HL-60/S4 (cell line): ENCODE measurements at regions not wholly inside any gene's neighbourhood (a gene's known extent, or its start where the extent isn't known, plus 50 kb on each side); places are given as distances from the start of the nearest gene placed in this dataset.
"Not testable (repeated sequence)": the region's sequence is repeated elsewhere in the genome, so short reads cannot be mapped to it uniquely, and the experiment has no call there.

Experiments
- in situ Hi-C: fragments of 300-500 bp; cut with MboI; formaldehyde crosslinking; loops from 2 replicates; pipeline ENCODE4 v1.14.3; 2022; ENCODE audit warnings: low sequenced_read_pairs

DNA sequence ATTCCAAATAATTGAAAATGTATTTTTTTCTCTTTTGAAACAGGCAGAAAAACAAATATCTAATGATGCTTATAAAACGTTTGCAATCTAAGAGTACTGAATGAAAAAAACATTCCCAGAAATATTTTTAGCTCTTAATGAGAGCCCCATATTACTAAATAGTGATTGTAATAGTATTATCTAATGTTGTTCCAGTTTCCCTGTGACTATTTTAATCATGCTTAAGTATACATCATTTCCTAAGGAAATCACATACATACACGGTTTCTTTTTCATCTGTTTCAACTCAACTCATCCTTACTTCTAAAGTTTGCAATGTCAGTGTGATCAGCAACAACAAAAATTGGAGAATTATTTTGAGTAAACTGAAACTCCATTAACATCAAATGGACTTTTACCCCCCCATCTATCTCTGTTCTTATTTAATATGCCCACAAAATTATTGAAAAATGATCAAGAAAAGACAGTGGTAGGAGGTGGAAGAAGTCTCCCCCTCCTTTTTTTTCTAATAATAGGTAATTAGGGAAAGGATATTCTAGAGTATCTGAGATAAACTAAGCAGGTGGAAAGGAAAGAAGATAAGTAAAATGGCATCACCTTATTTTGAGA, 530.1 kb upstream of the ATP2B1 start:
- in situ Hi-C loops, result no loop called here

DNA sequence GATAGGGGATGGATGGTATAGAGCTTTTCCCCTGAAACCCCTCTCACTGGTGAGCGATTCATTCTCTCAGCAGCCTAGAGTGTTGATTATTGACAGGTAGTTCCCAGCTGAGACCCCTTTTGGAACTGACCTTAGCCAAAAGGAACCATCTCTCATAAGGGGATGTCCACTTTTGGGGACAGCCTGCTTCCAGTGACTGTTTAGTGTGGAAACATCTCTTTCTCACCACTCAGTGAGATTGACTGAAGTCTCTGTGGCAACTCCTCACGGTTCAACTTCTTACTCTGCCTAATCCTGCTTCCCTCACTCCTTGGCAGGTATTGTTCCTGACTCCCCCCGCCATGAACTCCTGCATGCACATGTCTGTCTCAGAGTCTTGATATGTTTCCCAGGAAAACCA, 529.2 kb upstream of the ATP2B1 start:
- in situ Hi-C loops, result no loop called here

DNA sequence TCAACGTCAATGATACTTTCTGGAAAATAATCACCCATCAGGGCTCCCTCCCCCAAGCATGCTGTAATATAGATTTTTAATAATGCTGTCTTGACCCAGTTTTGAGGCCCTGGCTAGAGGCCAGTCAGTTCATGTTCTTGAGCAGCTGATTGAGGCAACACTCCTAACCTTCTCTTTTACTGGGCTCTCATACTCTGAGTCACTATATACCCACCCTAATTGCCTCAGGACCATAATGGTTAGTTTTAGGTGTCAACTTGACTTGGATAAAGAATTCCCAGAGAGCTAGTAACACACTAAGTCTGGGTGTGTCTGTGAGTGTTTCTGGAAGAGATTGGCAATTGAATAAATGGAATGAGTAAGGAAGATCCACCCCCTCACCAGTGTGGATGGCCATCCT, 527.0 kb upstream of the ATP2B1 start:
- in situ Hi-C loops, result no loop called here

DNA sequence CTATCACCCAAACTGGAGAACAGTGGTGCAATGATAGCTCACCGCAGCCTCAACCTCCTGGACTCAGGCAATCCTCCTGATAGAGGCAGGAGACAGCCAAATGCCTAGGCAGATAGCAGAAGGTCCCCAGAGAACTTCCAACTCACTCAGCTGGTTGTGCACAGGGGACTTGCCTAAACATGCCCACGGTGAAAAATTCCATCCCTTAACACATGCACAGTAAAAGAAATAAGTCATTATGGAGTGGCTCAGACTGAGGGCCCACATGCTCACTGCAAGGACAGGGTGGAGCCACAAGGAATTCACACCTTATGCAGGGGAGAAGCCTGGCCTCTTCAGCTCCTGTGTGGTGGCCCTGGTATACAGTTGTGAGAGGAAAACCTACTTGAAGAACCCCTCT, 525.8 kb upstream of the ATP2B1 start:
- in situ Hi-C loops, result no loop called here

DNA sequence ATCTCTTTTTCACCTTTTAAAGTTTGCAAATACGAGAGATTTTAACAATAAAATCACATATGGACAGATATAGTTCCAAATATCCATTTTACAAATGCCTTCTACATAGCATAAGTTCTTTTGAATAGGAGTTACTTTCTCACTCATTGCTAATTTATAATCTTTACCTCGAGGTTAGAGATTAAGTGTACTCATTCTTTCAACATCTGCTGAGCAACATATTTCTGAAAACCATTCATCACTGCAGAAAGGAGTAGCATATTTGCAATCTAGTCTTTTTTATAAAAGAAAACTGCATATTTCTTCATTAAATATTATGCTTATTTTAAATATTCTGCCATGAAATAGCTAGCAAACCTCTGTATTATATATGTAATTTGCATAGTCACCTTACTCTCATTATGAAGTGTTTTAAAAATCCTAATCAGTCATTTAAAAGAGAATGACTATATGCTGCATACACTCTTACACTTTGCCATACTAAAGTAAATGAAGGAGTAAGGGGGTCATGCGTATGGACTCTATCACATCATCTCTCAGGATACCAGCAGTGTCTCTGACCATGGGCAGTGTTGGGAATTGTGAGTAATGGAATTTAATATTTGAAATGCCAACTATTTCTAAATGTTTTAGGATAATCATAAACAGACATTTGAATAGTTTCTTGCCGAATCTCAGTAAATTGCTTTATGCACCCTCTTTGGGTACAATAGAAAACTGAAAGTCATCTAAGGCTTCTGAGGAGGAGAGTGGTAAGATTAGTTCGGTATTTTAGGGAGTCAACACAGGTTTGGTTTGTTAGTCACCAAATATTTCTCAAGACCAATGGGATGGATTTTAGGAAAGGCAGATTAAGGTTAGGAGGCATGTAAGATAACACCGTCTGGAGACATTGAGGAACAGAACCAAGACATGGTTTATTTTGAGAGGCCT, 524.8 kb upstream of the ATP2B1 start:
- in situ Hi-C loops, result no loop called here

DNA sequence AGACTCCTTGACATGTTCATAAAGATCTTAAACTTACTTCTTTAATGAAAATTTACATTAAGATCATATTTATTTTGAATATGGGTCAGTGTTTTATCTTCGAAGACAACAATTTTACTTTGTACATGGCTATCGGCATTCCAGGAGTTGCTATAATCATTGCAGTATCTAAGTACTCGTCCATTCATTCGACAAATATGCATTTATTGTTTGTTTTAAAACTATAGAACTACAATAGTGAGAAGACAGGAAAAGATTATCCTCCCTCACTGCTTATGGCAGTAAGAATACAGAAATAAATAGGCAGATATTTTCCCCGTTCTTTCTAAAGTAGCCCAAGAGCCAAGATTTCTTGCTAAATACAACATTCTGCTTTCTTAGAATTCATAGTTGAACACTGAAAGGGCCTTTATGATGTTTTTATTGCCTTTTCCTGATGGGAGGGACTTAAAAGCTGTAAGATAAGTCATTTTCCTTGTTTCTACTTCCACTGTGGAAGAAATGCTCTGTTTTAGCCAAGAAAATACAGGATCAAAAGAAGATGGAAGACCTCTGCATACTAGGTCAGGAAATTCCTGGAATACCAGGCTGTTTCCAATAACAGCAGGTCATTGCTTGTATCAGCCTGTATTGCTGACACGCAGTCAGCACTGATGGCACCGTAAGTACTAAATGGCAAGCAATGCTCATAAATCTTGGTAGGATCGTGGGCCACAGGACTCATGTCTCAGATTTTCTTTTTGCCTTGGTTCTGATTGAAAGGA, 521.0 kb upstream of the ATP2B1 start:
- in situ Hi-C loops, result no loop called here

DNA sequence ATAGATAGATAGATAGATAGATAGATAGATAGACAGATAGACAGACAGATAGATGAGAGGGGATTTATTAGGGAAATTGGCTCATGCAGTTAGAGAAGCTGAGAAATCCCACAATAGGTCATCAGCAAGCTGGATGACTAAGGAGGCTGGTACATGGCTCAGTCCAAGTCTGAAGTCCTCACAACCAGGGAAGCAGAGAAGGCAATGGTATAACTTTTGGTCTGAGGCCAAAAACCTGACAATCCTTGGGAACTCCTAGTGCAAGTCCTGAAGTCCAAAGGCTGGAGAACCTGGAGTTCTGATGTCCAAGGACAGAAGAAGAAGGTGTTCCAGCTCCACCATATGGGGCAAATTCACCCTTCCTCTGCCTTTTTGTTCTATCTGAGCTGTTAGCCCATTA, 517.6 kb upstream of the ATP2B1 start:
- in situ Hi-C loops, result no loop called here

DNA sequence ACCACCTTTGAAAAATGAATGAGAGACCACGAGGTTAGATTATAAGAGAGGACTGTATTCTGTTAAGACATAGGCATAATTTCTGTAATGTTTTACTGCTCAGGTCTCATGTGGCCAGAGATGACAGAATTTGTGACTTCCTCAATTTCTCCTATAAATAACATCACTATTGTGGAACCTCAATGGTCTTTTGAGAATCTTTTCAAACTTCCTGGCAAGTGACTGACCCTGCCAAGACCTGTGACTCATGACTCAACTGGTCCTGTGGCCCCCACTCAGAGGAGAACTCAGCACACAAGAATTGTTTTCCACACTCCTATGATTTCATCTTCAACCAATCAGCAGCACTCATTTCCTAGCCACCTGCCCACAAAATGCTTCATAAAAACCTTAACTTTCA, 508.2 kb upstream of the ATP2B1 start:
- in situ Hi-C loops, result no loop called here

DNA sequence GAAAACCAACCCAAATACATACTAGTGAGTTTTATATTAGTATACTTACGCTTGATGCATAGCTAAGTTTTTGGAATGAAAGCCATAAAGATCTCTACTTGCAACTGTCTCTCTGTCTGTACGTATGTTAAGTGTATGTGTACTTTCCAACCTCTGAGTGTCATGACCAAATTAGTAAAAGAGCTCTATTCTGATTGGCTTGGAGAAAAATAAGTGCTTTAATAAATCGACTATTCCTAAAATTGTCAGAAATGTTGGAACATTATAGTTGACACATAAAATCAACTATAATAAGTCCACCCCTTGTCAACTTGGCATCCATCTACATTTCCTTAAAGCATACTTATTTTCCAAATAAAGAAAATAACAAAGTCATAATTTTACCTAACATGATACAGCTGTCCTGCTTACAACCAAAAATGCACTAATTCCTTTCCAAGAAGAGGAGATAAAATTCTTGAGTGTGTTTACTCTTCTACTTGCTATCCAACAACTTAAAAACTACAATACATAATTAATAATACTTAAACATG, 507.4 kb upstream of the ATP2B1 start:
- in situ Hi-C loops, result no loop called here

DNA sequence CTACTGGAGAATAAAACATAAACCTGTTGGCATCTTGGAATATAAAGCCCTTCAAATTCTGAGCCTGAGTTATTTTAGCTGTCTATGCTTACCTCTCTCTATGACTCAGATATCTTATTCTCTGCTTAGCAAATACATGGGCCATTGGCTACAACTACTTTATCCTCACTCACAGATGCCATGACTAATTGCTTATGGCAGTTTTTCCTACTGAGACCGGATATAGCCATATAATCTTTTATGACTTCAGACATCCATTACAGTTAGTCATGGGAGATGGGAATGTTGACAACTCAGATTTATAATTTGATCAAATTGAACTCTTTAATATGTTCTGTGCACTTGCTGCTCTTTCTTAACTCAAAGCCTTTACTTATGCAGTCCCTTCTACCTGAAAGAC, 502.4 kb upstream of the ATP2B1 start:
- in situ Hi-C loops, result no loop called here

DNA sequence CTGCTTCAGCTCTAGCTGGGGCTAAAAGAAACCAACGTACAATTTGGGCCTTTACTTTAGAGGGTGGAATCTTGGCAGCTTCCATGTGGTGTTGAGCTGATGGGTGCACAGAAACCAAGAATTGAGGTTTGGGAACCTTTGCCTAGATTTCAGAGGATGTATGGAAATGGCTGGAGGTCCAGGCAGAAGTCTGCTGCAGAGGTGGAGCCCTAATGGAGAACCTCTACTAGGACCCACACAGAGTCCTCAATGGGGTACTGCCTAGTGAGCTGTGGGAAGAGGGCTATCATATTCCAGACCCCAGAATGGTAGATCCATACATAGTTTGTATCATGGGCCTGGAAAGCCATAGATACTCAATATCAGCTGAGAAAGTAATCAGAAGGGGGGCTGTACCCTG, 500.4 kb upstream of the ATP2B1 start:
- in situ Hi-C loops, result no loop called here

DNA sequence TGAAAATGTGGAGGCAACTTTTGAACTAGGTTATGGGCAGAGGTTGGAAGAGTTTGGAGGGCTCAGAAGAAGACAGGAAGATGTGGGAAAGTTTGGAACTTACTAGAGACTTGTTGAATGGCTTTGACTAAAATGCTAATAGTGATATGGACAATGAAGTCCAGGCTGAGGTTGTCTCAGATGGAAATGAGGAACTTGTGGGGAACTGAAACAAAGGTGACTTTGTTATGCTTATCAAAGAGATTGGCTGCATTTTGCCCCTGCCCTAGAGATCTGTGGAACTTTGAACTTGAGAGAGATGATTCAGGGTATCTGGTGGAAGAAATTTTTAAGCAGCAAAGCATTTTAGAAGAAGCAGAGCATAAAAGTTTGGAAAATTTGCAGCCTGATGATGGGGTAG, 499.7 kb upstream of the ATP2B1 start:
- in situ Hi-C loops, result not testable (repeated sequence)

DNA sequence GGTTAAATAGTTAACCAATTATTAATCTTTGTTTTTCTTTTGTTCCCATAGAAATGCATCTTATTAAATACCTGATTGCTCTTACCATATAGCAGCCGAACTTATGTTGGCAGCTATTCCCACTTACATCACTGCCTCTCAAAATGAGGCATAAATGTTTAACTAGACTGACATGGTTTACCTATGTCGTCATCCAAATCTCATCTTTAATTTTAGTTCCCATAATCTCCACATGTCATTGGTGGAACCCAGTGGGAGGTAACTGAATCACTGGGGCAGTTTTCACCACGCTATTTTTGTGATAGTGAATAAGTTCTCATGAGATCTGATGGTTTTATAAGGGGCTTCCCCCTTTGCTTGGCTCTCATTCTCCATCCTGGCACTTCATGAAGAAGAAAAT, 499.2 kb upstream of the ATP2B1 start:
- in situ Hi-C loops, result no loop called here

DNA sequence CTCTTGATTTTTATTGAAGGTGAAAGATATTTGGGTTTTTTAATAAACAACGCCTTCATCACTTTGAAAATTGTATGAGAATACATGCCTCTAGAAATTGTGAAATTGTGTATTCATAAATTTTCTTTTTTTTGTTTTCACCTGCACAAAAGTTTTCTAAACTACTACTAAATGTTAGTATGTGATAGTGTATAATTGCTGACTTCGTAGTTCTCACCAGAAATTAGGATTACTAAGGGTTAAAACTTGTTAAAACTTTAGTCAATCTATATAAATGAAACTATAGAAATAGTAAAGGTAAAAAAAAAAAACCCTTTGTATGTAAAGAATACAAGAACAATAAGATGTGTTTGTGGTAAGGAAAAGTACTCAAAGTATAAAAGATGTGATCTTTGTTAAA, 496.5 kb upstream of the ATP2B1 start:
- in situ Hi-C loops, result no loop called here

DNA sequence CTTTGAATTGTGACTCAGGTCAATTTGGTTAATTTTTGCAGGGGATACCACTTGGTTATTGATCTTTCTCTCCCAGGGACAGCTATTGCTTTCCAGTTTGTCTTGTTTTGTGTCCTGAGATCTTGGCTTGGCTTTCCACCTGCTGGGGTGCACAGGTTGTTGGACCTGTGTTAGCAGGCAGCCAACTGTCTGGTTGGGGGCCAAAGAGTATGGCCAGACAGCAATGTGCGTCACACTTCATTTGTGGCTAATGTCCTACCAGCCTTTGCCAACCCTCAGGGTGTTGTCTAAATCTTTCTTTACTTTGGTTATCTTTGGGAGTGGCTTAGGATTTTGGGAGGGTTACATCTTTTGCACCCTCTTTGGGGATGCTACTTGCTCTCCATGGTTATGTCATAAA, 494.9 kb upstream of the ATP2B1 start:
- in situ Hi-C loops, result no loop called here

DNA sequence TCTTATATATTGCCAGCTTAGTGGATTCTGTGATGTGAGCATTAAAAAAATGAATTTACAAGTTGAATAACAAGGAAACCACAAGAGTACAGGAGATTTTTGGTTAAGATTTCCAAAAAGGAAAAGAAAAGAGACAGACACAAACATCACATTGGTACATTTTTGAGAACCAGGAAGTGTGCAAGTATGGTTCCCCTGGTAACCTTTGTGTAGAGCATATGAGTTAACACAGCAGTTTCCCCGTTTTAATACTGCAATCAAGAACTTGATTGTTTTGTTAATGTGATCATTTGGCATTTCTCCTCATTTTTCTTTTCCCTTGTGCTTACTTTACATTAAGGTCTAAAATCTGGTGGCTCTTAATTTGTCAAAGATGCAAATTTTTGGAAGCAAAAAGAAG, 490.4 kb upstream of the ATP2B1 start:
- in situ Hi-C loops, result no loop called here

DNA sequence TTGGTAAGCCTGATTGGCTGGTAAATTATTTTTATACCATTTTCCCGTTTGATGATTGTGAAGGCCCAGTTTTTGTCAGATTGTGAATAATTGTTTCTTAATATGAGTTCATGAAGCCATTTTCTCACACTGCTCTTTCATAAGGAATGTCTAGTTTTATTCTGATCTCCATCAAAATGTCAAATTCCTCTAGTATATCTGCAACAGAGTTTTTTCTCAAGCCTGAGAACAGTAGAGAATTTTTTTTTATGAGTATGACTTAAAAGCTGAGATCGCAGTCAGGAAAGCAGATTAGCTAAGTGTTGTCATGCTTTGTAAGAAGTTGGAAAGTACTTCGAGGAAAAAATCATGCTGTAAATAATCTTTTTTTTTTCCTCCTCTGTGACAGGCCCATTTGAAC, 484.9 kb upstream of the ATP2B1 start:
- in situ Hi-C loops, result no loop called here

DNA sequence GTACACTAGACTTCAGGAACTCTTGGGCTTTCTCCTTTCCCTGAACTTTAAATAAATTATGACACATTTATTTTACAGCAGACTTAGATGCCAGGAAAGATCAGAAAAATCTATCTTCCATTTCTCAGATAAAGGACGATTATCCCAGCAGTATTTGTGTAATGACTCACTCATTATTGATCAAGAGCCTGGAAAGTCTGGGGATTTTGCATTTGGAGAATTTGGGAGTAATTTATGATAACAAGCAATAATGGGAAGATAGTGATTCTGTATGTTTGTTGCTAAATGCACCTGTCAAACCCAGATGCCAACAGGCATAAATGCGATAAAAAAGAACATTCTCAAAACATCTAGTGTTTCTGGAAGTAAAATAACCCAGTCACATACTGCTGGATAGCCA, 480.2 kb upstream of the ATP2B1 start:
- in situ Hi-C loops, result no loop called here

DNA sequence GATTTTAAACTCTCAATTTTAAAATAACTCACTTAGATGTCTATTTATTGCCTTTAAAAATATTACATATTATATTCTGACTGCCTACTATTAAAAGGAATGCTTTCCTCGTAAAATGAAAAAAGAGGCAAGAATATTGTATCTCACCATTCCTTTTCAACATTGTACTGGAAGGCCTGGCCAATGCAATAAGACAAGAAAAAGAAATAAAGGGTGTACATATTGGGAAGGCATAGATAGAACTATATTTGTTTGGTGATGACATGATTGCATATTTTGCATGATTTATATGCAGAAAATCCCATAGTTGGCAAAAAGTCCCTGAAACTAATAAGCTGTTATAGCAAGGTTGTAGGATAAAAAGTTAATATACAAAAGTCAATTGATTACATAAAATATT, 474.6 kb upstream of the ATP2B1 start:
- in situ Hi-C loops, result no loop called here

DNA sequence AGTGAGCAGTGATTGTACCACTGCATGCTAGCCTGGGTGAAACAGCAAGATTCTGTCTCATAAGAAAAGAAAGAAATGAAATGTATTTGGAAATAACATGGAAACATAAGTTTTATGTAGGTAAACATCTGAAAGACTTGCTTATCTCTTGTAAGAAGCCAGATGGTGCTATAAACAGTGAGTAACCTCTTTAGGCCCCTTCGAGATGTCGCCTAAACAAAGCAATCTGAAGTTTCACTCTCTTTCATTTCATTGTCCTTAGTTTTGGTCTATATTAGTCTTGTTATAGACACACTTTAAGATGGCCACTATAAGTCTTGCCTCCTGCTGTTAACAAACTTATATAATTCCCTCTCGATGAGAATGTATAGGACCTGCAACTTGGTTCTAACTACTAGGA, 472.6 kb upstream of the ATP2B1 start:
- in situ Hi-C loops, result no loop called here

DNA sequence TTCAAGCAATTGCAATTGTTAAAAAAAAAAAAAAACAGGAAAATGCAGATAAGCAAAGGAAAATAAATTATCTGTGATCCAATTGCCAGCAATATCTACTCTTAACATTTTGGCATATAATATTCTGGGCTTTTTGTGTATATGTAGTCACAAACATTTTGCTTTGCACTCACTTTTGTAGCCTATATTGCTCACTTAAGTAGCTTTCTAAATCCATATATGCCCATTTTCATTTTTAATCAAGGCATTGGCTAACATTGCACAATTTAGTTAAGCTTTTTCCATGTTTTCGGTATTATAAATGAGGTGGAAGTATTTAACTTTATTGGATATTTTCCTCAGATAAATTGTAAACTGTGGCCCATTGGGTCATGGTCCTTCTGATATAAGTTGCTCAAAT, 466.3 kb upstream of the ATP2B1 start:
- in situ Hi-C loops, result no loop called here

DNA sequence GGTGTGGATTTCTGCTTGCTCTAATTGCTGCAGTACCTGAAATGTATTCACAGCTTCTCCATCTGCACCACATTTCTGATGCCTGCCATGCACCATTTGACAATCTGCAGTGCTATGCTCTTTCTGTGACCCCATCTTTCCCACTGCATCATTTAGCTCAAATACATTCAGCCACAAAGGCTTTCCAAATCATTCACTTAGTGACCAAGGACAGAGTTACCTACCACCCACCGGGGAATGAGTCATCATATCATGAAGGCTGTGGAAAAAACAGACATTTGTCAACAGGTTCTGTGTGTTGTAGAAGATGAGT, 465.5 kb upstream of the ATP2B1 start:
- in situ Hi-C loops, result no loop called here
